T-helper 1 cell treated with Interleukin-12 subunit alpha and Interleukin-12 subunit beta and Interleukin-4 antibody, amounts not matched to agents 30 ng/mL and 1 ng/mL, for 36 hours (primary cell): ENCODE measurements at regions not wholly inside any gene's neighbourhood (a gene's known extent, or its start where the extent isn't known, plus 50 kb on each side); places are given as distances from the start of the nearest gene placed in this dataset.
"Not testable (repeated sequence)": the region's sequence is repeated elsewhere in the genome, so short reads cannot be mapped to it uniquely, and the experiment has no call there.

ENCODE experiments used
- intact Hi-C: fragments of 100-400 bp; cut with micrococcal nuclease; formaldehyde crosslinking; loops from one replicate; pipeline ENCODE4 v1.15.1; 2024

GRCh38 chr20:55172310-55173002 is 697.1 kb downstream of the DOK5 start:
- intact Hi-C loops, result no loop called here

- intact Hi-C loops, result no loop called here
Measured at GRCh38 chr20:55166063-55166462, 690.7 kb downstream of the DOK5 start.

- intact Hi-C loops, result no loop called here
Measured at GRCh38 chr20:55160996-55161395, 685.6 kb downstream of the DOK5 start.

- intact Hi-C loops, result no loop called here
Measured at GRCh38 chr20:55160037-55160436, 684.6 kb downstream of the DOK5 start.

- intact Hi-C loops, result no loop called here
Measured at GRCh38 chr20:55159230-55159629, 683.8 kb downstream of the DOK5 start.

GRCh38 chr20:55158446-55158845 is 683.1 kb downstream of the DOK5 start:
- intact Hi-C loops, result no loop called here

GRCh38 chr20:55155360-55155759 is 680.0 kb downstream of the DOK5 start:
- intact Hi-C loops, result no loop called here

- intact Hi-C loops, result no loop called here
Measured at GRCh38 chr20:55153001-55153645, 677.7 kb downstream of the DOK5 start.

- intact Hi-C loops, result no loop called here
Measured at GRCh38 chr20:55151171-55151570, 675.8 kb downstream of the DOK5 start.

GRCh38 chr20:55143601-55144000 is 668.2 kb downstream of the DOK5 start:
- intact Hi-C loops, result no loop called here

- intact Hi-C loops, result no loop called here
Measured at GRCh38 chr20:55142932-55143331, 667.5 kb downstream of the DOK5 start.

GRCh38 chr20:55140631-55141030 is 665.2 kb downstream of the DOK5 start:
- intact Hi-C loops, result no loop called here

GRCh38 chr20:55139173-55139765 is 663.9 kb downstream of the DOK5 start:
- intact Hi-C loops, result no loop called here

- intact Hi-C loops, result no loop called here
Measured at GRCh38 chr20:55135923-55136322, 660.5 kb downstream of the DOK5 start.

GRCh38 chr20:55132523-55132922 is 657.1 kb downstream of the DOK5 start:
- intact Hi-C loops, result no loop called here

- intact Hi-C loops, result not testable (repeated sequence)
Measured at GRCh38 chr20:55117577-55117976, 642.2 kb downstream of the DOK5 start.

- intact Hi-C loops, result no loop called here
Measured at GRCh38 chr20:55116598-55116997, 641.2 kb downstream of the DOK5 start.

GRCh38 chr20:55103188-55103587 is 627.8 kb downstream of the DOK5 start:
- intact Hi-C loops, result no loop called here

GRCh38 chr20:55099251-55099650 is 623.9 kb downstream of the DOK5 start:
- intact Hi-C loops, result no loop called here

GRCh38 chr20:55097621-55098020 is 622.2 kb downstream of the DOK5 start:
- intact Hi-C loops, result no loop called here

- intact Hi-C loops, result no loop called here
Measured at GRCh38 chr20:55095745-55096400, 620.5 kb downstream of the DOK5 start.

GRCh38 chr20:55094353-55094861 is 619.0 kb downstream of the DOK5 start:
- intact Hi-C loops, result no loop called here
